ENCODE measurements at regions not wholly inside any gene's neighbourhood (a gene's known extent, or its start where the extent isn't known, plus 50 kb on each side); places are given as distances from the start of the nearest gene placed in this dataset.
"Not testable (repeated sequence)": the region's sequence is repeated elsewhere in the genome, so short reads cannot be mapped to it uniquely, and the experiment has no call there.

DNA sequence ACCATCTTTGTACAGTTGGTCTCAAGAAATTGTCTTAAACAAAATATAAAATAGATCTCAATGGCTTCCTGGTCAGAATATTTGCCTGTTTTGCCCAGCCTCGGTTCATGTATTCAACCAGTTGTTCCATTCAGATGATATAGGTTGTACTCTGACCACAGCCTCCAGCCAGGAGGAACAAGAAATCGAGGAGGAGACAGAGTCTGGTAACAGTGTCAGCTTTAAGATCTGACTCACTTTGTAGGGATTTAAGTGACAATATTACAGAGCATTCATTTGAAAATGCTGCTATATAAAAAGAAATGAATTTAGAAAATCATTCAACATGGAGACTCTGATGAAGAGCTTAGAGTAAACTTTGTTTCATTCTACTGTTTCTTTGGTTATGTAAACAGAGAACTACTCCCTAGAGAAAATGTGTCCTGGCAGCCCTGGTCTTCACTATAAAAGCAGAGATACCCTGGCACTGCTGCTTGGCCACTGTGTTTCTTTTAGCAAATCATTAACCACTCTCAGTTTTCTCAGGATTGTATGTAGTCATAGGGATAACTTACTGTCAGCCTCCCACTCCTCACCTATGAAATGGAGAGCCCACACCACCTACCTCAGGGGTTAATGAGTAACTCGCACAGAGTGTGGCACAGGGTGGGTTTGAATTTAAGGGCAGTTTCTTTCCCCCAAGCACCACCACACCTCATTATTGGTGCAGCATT, 53.5 kb downstream of the PAGE2 start:
- DNase-seq (ENCODE audit: insufficient read length, low spot score) (no peak), FAIRE-seq (no peak)

DNA sequence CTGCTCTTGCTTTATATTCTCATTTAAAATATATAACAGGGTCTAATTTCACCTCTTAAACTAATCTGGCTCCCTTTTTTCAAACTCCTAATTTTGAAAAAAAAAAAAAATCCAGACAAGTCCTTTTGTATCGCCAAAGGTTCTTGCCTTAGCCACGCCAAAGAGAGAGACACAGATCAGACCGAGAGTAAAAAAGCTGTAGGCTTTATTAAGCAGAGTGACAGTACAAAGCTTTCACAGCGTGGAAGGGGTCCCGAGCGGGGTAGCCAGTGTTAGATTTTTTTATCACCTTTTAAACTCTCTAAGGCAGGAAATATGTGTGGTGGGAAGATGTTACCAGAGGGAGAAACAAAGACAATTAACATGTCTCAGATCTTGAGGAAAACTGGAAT, 54.1 kb downstream of the PAGE2 start:
- FAIRE-seq, result no peak
- DNase-seq (ENCODE audit: insufficient read length, low spot score), result no peak

DNA sequence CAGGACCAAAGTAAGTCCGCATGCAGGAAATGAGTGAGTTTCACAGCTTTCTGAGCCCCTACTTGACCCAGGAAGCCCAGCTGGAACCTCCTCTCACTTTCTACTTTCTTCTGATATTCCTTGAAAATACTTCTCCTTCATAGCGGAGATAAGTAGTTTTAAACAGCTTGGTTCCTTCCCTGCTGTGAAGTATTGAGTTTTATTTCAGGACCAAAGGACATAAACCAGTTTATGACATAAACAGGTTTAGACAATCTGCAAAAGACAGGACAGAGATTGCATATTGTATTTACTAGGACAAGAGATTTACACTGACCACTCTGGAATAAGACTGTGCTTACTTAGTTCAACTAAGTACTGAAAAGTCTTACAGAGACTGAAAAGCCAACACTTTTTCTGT, 54.8 kb downstream of the PAGE2 start:
- DNase-seq (ENCODE audit: insufficient read length, low spot score), result no peak
- no peak for FAIRE-seq

- FAIRE-seq, result no peak
- DNase-seq (ENCODE audit: insufficient read length, low spot score), result no peak
Measured at GRCh38 chrX:55144697-55145096, 55.9 kb downstream of the PAGE2 start.

DNA sequence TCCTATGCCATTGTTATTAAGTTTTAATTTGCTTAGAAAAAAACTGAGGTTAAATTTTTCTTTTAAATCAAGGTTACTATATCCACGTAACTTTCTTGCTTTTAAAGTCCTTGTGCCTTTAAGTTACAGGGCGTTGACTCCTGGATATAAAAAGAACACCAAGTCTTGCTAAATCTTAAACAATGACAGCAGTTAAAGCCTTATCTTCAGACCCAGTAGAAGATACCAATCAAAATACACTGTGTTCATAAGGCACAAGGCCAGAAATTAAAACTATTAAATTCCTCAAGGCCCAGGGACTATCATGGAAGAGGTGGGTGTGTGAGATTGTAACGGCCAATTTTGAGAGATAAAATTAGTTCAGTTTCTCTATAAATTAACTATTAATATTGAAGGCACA, 60.4 kb downstream of the PAGE2 start:
- FAIRE-seq, result no peak
- no peak for DNase-seq (ENCODE audit: insufficient read length, low spot score)

GRCh38 chrX:55151199-55151598, 62.4 kb downstream of the PAGE2 start:
- FAIRE-seq, result no peak
- no peak for DNase-seq (ENCODE audit: insufficient read length, low spot score)

GRCh38 chrX:55159551-55159950, 60.6 kb upstream of the PAGE5 start:
- DNase-seq (ENCODE audit: insufficient read length, low spot score) (no peak), FAIRE-seq (peak; percentile 18)

DNA sequence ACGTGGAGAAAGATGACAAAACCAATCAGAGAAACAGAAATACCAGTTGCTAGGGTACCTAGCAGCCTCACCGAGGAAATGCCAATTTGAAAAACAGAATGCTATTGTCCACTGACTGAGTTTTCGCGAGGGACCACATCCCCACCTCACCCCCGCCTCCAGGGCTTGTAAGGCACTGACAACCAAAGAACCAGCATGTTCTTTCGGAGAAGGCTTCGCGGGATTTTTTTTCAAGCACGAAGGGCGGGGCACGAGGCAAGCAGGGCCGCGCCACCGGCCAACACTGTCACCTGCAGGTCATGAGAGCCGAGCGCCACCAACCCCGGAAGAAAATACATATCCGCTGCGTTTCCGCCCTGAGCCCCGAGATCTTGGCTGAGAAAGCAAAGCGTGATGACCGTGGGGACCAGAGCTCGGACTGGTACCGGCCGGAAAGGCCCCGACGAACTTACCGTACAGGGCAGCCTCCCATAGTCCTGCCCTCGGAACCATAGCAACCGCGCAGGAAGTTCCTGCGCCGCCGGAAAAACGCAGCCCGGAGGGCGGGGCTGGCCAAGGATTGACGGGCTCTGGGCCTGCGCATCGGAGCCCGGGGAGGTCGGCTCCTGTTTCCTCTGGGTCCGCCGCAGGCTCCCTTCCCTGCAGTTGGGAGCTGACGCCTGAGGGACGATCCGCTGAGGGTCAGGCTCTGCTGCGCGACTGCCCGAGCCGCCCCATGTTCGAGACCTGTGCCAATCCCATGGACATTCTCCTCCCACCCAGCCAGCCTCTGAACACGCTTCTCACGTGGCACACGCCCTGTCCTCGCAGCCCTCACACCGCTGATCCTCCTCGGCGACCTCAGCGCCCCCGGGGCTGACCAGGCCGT, 59.2 kb upstream of the PAGE5 start:
- DNase-seq (ENCODE audit: insufficient read length, low spot score) (peak; percentile 27), FAIRE-seq (peak; percentile 96)

DNA sequence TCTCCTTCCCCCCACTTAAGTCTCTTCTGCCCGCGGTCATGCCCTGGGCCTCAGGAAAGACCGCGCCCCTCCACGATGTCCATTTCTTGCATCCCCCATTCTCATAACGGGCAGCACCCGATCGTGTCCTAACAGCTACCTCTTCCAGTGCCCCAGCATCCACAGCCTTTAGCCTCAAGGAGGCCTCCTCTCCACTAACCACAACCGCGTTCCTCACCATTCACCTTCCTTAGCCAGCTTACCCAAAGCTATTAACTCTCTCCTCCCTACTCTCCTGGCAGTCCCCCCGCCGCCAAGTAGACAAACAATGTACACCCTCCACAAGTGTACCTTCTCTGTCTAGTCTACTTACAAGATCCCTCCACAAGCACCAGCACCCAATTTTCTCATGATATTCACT, 58.6 kb upstream of the PAGE5 start:
- FAIRE-seq (no peak), DNase-seq (ENCODE audit: insufficient read length, low spot score) (no peak)

DNA sequence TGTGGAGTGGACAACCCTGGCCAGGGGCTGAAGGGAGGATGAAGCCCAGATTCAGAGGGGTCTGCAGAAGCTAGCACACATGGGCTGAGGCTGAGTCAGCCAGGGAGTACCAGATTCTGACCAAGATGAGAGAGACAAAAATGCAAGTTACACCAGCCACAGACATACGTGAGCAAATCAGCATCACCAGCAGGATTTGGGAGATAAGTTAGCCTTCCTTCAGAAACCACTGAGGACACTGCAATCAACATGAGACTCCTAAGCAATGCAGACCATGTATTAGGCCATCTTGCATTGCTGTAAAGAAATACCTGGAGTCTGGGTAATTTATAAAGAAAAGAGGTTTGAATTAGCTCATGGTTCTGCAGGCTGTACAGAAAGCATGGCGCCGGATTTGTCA, 57.0 kb upstream of the PAGE5 start:
- FAIRE-seq, result no peak
- DNase-seq (ENCODE audit: insufficient read length, low spot score), result no peak

DNA sequence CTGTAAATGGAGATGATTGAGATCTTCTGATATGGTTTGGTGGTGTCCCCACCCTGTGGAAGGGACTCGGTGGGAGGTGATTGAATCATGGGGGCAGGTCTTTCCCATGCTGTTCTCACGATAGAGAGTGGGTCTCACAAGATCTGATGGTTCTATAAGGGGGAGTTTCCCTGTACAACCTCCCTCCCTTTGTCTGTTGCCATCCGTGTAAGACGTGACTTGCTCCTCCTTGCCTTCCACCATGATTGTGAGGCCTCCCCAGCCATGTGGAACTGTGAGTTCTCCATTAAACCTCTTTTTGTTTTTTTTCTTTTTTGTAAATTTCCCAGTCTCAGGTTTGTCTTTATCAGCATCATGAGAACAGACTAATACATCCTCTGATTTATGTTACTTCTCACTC, 55.1 kb upstream of the PAGE5 start:
- not testable (repeated sequence) for DNase-seq (ENCODE audit: insufficient read length, low spot score)
- FAIRE-seq, result peak; percentile 47

DNA sequence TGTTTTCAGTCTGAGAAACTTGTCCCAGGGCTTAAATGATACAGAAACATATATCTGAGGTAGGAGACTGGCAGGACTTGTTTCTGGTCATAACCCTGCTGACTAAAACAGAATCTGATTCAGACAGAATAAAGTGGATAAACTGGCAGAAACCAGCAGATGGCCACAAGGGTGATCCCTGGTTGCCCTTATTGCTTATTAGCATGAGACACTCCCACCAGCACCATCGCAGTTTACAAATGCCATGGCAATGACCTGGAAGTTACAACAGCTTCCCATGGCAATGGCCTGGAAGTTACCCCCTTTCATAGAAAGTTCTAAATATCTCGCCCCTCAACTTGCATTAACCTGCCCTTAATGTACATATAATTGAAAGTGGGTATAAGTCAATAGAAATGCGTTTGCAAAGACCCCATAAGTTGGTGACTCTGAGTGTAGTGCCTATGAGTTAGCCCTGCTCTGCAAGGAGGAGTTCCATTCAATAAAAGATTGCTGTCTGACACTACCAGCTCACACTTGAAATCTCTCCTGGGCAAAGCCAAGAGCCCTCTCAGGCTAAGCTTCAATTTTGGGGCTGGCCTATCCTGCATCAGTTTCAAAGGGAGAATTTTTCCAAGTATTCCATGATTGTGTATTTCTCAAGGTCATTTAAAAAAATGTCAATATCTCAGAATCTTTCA, 52.9 kb upstream of the PAGE5 start:
- DNase-seq (ENCODE audit: insufficient read length, low spot score) (no peak), FAIRE-seq (no peak)

GRCh38 chrX:55167901-55168300, 52.2 kb upstream of the PAGE5 start:
- no peak for FAIRE-seq
- no peak for DNase-seq (ENCODE audit: insufficient read length, low spot score)

DNA sequence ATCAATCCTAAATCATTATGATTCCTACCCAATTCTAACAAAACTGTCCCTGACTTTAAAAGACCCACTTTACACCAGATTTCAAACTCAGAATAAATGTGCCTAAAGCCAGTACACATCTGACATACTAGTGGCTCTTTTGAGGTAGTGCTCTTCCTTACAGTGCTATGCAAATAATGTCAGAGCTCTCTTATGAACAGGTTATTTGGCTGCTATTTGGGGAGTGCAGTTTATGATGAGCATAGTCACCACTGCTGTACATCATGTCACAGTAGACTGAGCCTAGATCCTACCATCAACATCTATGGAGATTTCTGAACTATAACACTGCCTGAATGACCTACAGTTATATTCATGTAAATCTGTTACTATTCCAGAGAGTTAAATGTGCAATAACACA, 50.4 kb upstream of the PAGE5 start:
- FAIRE-seq (peak; percentile 59), DNase-seq (ENCODE audit: insufficient read length, low spot score) (no peak)
